ENCODE measurements at regions not wholly inside any gene's neighbourhood (a gene's known extent, or its start where the extent isn't known, plus 50 kb on each side); places are given as distances from the start of the nearest gene placed in this dataset.

- TF ChIP-seq CTCF (conservative IDR thresholded peaks at IDR 0.05; ENCODE audit: low read length) (no peak), EZH2phosphoT487 (IDR thresholded peaks at IDR 0.05; ENCODE audit: borderline replicate concordance) (no peak)
These were observed 209.5 kb upstream of the KCTD7 start for GRCh38 chr7:66419210-66419609.

Data from Loucy (cell line).